ENCODE measurements at regions not wholly inside any gene's neighbourhood (a gene's known extent, or its start where the extent isn't known, plus 50 kb on each side); places are given as distances from the start of the nearest gene placed in this dataset.
"Not testable (repeated sequence)": the region's sequence is repeated elsewhere in the genome, so short reads cannot be mapped to it uniquely, and the experiment has no call there.

DNA sequence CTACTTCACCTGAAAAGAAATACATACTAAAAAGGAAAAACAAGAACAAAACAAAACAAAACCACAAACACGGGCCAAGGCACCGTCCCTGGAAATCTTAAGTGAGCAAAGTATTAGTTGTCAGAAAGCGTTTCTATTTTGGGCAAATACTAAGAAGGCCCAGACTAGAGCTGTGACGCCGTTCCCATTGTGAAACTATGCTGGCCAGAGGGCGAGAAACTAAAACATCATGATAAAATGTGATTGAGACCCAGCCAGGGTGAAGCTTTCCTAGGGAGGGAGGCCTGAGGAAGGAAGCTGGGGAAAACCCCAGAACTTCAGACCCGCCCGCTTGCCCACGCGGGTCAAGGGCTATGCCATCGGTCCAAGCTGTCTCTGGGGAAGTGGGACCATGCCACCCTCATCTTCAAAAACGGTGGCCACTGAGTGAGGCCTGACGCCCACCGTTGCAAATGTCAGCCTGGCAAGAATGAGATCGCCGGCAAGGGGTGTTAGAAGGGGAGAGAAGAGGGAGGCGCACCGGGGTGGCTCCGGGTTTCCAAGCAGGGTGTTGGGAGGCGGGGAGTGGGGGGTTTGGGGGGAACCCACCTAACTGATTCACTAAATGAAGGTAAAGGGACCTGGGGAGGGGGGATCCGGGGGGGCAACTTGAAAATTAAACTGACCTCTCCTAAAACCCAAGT lies 1950.9 kb upstream of the DEFB115 start:
- Histone ChIP-seq H3K27me3 (peaks cover 0 to 13% (median 0%) of the 10 kb centered on the region in 3 donors), H3K4me1 (no peaks in the 10 kb centered on the region), H3K4me3 (no peak overlapping the region), H3K27ac (no peak overlapping the region), H3K36me3 (no peaks in the 10 kb centered on the region), H3K9me3 (peaks cover 0 to 3% (median under 1%) of the 10 kb centered on the region in 4 donors)
- DNase-seq: peak; percentile 55
- no peak for TF ChIP-seq POLR2A (IDR thresholded peaks at IDR 0.05)
- 58 to 59% methylated on average over 21 of the region's 21 CpGs for WGBS, 2 donors
- intact Hi-C loops (cut with DNase I): no loop called here

DNA sequence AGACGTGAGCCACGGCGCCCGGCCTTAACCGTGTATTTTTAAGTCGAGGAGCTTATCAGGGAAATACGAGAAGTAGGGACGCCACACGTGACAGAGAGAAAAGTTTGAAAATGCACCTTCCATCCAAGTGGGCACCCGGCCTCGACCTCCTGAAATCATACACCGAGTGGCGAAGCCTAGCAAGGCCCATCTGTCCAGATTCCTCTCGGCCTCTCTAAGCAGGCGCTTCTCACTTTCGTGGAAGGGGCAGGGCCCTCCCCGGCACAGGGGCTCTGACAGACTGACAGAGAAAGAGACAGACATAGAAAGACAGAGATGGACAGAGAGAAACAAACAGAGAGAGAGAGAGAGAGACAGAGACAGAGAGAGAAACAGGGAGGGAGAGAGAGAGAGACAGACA lies 1950.0 kb upstream of the DEFB115 start:
- H3K4me3 ChIP-seq; H3K4me1 ChIP-seq; H3K36me3 ChIP-seq; intact Hi-C loops (cut with DNase I); H3K9me3 ChIP-seq; H3K27ac ChIP-seq; DNase-seq: not testable (repeated sequence)
- peaks cover 0 to 13% (median 0%) of the 10 kb centered on the region in 3 donors for H3K27me3 ChIP-seq
- WGBS, 2 donors: 81 to 85% methylated on average over 13 to 14 of the region's 17 CpGs

DNA sequence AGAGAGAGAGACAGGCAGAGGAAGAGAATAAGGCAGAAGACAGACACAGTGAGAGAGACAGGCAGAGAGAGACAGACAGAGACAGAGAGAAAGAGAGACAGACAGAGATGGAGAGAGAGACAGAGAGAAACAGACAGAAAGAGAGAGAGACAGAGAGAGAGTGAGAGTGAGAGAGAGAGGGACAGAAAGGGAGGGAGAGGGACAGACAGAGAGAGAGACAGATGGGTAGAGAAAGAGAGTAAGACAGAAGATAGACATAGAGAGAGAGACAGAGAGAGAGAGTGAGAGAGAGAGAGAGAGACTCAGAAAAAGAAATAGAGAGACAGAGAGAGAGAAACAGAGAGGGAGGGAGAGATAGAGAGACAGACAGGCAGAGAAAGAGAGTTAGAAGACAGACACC lies 1948.5 kb upstream of the DEFB115 start:
- intact Hi-C loops (cut with DNase I); H3K27ac ChIP-seq; DNase-seq; H3K27me3 ChIP-seq; H3K36me3 ChIP-seq; H3K4me3 ChIP-seq; H3K9me3 ChIP-seq; H3K4me1 ChIP-seq: not testable (repeated sequence)

DNA sequence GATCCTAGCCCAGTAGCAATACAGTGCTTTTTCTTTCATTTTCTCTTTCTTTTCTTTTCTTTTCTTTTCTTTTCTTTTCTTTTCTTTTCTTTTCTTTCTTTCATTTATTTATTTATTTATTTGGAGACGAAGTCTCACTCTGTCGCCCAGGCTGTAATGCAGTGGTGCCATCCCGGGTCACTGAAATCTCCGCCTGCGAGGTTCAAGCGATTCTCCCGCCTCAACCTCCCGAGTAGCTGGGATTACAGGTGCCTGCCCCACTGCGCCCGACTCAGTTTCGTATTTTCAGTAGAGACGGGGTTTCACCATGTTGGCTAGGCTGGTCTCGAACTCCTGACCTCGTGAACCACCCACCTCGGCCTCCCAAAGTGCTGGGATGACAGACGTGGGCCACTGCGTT lies 1948.0 kb upstream of the DEFB115 start:
- H3K9me3 ChIP-seq; H3K4me3 ChIP-seq; H3K36me3 ChIP-seq; H3K4me1 ChIP-seq; intact Hi-C loops (cut with DNase I); H3K27me3 ChIP-seq; H3K27ac ChIP-seq: not testable (repeated sequence)
- WGBS, 2 donors: 80 to 81% methylated on average over 17 of the region's 17 CpGs
- DNase-seq: peak; percentile 46

DNA sequence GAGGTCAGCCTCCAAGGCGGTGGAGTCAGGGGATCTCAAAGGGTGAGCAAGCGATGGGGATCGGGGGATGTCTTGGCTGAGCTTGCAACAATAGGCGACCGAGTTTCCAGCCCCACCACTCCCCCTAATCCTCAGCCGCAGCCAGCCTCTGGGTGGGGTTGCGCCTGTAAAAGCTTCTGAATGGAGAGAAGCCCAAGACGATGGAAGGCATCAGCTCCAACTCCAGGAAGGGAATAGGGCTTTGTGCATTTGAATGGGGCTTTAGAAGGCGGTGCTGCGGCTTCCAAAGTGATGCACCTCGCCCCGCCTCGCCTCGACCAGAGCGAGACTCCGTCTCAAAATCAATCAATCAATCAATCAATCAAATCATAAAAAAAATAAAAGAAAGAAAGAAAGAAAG lies 1946.4 kb upstream of the DEFB115 start:
- DNase-seq: peak; percentile 52

DNA sequence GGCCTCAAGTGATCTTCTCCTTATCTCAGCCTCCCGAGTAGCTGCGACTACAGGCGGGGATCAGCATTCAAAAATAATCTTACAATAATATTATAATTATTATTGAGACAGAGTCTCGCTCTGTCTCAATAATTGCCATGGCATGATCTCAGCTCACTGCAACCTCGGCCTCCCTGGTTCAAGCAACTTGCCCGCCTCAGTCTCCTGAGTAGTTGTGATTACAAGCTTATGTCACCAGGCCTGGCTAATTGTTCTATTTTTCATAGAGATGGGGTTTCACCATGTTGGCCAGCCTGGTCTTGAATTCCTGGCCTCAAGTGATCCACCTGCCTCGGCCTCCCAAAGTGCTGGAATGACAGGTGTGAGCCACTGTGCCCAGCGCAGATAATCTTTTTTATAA lies 1944.8 kb upstream of the DEFB115 start:
- H3K9me3 ChIP-seq; H3K27ac ChIP-seq; H3K27me3 ChIP-seq; H3K4me3 ChIP-seq; H3K4me1 ChIP-seq; H3K36me3 ChIP-seq; intact Hi-C loops (cut with DNase I): not testable (repeated sequence)
- WGBS, 2 donors: 57 to 70% methylated on average over 8 of the region's 8 CpGs
- peak; percentile 47 for DNase-seq

More for the DNA sequence above, 1946.4 kb upstream of the DEFB115 start:
- H3K36me3 ChIP-seq; H3K4me3 ChIP-seq; H3K4me1 ChIP-seq; H3K27me3 ChIP-seq; H3K27ac ChIP-seq; H3K9me3 ChIP-seq; intact Hi-C loops (cut with DNase I): not testable (repeated sequence)
- WGBS, 2 donors: 72 to 73% methylated on average over 16 of the region's 16 CpGs

DNA sequence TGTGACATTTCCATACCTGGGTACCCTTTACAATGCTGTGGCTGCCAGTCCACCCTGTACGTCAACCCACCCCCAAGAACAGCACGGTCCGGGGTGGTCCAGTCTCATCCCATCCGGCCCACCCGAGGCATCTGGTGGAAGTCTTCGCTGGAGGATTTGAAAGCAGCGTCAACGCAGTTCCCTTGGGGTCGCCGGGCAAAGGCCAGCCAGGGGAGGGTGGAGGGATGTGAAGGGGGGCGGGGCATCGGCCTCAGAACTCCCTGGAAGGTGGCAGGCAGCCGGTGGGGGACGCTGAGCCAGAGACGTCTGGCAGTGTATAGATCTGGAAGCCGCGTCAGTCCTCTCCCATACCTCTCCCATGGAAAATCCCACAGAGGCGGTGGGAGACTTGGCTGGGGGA lies 1944.0 kb upstream of the DEFB115 start:
- intact Hi-C loops (cut with DNase I): no loop called here
- Histone ChIP-seq H3K36me3 (no peaks in the 10 kb centered on the region), H3K27me3 (peaks cover 0 to 3% (median 0%) of the 10 kb centered on the region in 3 donors), H3K9me3 (peaks cover 0 to 7% (median 0%) of the 10 kb centered on the region in 4 donors), H3K27ac (no peak overlapping the region), H3K4me1 (no peaks in the 10 kb centered on the region), H3K4me3 (no peak overlapping the region)
- 78 to 83% methylated on average over 18 of the region's 18 CpGs for WGBS, 2 donors
- DNase-seq: peak; percentile 65
- no peak for TF ChIP-seq POLR2A (IDR thresholded peaks at IDR 0.05)
- TF ChIP-seq, protein P1, sequence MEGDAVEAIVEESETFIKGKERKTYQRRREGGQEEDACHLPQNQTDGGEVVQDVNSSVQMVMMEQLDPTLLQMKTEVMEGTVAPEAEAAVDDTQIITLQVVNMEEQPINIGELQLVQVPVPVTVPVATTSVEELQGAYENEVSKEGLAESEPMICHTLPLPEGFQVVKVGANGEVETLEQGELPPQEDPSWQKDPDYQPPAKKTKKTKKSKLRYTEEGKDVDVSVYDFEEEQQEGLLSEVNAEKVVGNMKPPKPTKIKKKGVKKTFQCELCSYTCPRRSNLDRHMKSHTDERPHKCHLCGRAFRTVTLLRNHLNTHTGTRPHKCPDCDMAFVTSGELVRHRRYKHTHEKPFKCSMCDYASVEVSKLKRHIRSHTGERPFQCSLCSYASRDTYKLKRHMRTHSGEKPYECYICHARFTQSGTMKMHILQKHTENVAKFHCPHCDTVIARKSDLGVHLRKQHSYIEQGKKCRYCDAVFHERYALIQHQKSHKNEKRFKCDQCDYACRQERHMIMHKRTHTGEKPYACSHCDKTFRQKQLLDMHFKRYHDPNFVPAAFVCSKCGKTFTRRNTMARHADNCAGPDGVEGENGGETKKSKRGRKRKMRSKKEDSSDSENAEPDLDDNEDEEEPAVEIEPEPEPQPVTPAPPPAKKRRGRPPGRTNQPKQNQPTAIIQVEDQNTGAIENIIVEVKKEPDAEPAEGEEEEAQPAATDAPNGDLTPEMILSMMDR (IDR thresholded peaks at IDR 0.05): no peak
- no peak for TF ChIP-seq EP300 (IDR thresholded peaks at IDR 0.05)
- TF ChIP-seq POLR2AphosphoS5 (IDR thresholded peaks at IDR 0.05): no peak

DNA sequence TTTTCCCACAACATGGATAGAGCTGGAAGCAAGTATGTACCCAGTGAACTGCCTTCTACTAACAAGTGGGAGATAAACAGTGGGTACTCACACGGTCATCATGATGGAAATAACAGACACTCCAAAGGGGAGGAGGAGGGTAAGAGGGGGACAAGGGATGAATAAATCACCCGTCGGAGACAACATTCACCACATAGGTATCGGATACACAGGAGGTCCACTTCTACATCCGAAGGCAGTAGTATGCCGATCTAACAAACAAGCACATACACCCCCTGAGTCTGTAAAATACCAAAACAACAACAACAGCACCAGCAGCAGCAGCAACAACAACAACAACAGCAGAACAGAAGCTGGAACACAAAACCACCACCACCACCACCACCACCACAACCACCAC lies 1943.2 kb upstream of the DEFB115 start:
- intact Hi-C loops (cut with DNase I): no loop called here
- Histone ChIP-seq H3K4me1 (no peaks in the 10 kb centered on the region), H3K36me3 (no peaks in the 10 kb centered on the region), H3K27ac (no peak overlapping the region), H3K9me3 (peaks cover 0 to 7% (median 1%) of the 10 kb centered on the region in 4 donors), H3K4me3 (no peak overlapping the region), H3K27me3 (peaks cover 0 to 11% (median 5%) of the 10 kb centered on the region in 3 donors)
- WGBS, 2 donors: 85% methylated on average over 6 of the region's 6 CpGs
- DNase-seq: no peak
- TF ChIP-seq POLR2A (IDR thresholded peaks at IDR 0.05) (no peak), EP300 (IDR thresholded peaks at IDR 0.05) (no peak), POLR2AphosphoS5 (IDR thresholded peaks at IDR 0.05) (no peak)
- TF ChIP-seq, protein P1 (IDR thresholded peaks at IDR 0.05): no peak
